HEK293 (cell line): ENCODE measurements at regions not wholly inside any gene's neighbourhood (a gene's known extent, or its start where the extent isn't known, plus 50 kb on each side); places are given as distances from the start of the nearest gene placed in this dataset.

Experiments used
- CTCF ChIA-PET: fragments of 350-600 bp; formaldehyde crosslinking; extraction: SDS; loops from one replicate; lab custom pipeline; 2021; ENCODE audit warnings: antibody characterized with exemption; lab: Yijun Ruan, JAX
- POLR2A ChIA-PET: fragments of 300-600 bp; formaldehyde crosslinking; extraction: SDS; loops from one replicate; lab custom pipeline; 2020; ENCODE audit warnings: antibody characterized with exemption, inconsistent platforms; lab: Yijun Ruan, JAX
- H3K27ac ChIP-seq: fragments of 200-500 bp; sonication (Bioruptor generic); 2 replicates; pipeline ENCODE4 v1.5.1; 2014; ENCODE audit warnings: low read depth, low read length, control low read depth, inconsistent platforms; ENCODE audit errors: extremely low read depth
- H3K36me3 ChIP-seq, 2 experiments: fragments of 200-500 bp in 1 of 2; sonication (Bioruptor generic) in 1 of 2; 1 replicate in 1 of 2; 2 replicates in 1 of 2; pipeline ENCODE4 v1.5.1; 2014 to 2017; ENCODE audit warnings: inconsistent platforms in 2 of 2, low read length in 2 of 2; ENCODE audit not compliant: control insufficient read depth in 2 of 2, insufficient read depth in 1 of 2
- H3K4me1 ChIP-seq: fragments of 200-500 bp; sonication (Bioruptor generic); 2 replicates; pipeline ENCODE4 v1.5.1; 2014; ENCODE audit warnings: mild to moderate bottlenecking, low read length, inconsistent platforms; ENCODE audit not compliant: control insufficient read depth, insufficient read depth
- H3K4me3 ChIP-seq: 2 replicates; pipeline ENCODE4 v1.5.1; 2011; ENCODE audit warnings: low read depth, mild to moderate bottlenecking, control low read depth, low read length, moderate library complexity
- H3K9me3 ChIP-seq: fragments of 200-500 bp; sonication (Bioruptor generic); 2 replicates; pipeline ENCODE4 v1.5.1; 2014; ENCODE audit warnings: low read depth, low read length, inconsistent platforms; ENCODE audit not compliant: control insufficient read depth, insufficient read depth
- GFI1B ChIP-seq: fragments of 450-650 bp; formaldehyde crosslinking; IDR thresholded peaks from 2 replicates; pipeline ENCODE4 v1.5.1; 2016; ENCODE audit warnings: missing biosample characterization, missing genetic modification characterization
- GLI4 ChIP-seq: fragments of 450-650 bp; formaldehyde crosslinking; IDR thresholded peaks from 2 replicates; pipeline ENCODE4 v1.5.1; 2016; ENCODE audit warnings: missing biosample characterization, missing genetic modification characterization
- KLF10 ChIP-seq: fragments of 450-650 bp; IDR thresholded peaks from 2 replicates; pipeline ENCODE4 v1.5.1; 2018; ENCODE audit warnings: missing biosample characterization, mild to moderate bottlenecking, missing genetic modification characterization
- MZF1 ChIP-seq: fragments of 450-650 bp; formaldehyde crosslinking; IDR thresholded peaks from 2 replicates; pipeline ENCODE4 v1.5.1; 2017; ENCODE audit warnings: missing biosample characterization, missing genetic modification characterization, borderline replicate concordance
- SCRT2 ChIP-seq: fragments of 450-650 bp; formaldehyde crosslinking; IDR thresholded peaks from 2 replicates; pipeline ENCODE4 v1.5.1; 2016; ENCODE audit warnings: missing biosample characterization, missing genetic modification characterization
- ZBTB1 ChIP-seq: fragments of 450-650 bp; formaldehyde crosslinking; IDR thresholded peaks from 2 replicates; pipeline ENCODE4 v1.5.1; 2016; ENCODE audit warnings: missing biosample characterization, missing genetic modification characterization
- ZBTB20 ChIP-seq: fragments of 450-650 bp; formaldehyde crosslinking; IDR thresholded peaks from 2 replicates; pipeline ENCODE4 v1.5.1; 2016; ENCODE audit warnings: missing biosample characterization, missing genetic modification characterization
- ZNF169 ChIP-seq: fragments of 450-650 bp; formaldehyde crosslinking; IDR thresholded peaks from 2 replicates; pipeline ENCODE4 v1.5.1; 2016; ENCODE audit warnings: missing biosample characterization, missing genetic modification characterization
- ZNF184 ChIP-seq: fragments of 450-650 bp; IDR thresholded peaks from 2 replicates; pipeline ENCODE4 v1.5.1; 2018; ENCODE audit warnings: missing biosample characterization, mild to moderate bottlenecking, missing genetic modification characterization
- ZNF221 ChIP-seq: fragments of 450-650 bp; formaldehyde crosslinking; IDR thresholded peaks from 2 replicates; pipeline ENCODE4 v1.5.1; 2017; ENCODE audit warnings: missing biosample characterization, missing genetic modification characterization, borderline replicate concordance
- ZNF223 ChIP-seq: fragments of 450-650 bp; formaldehyde crosslinking; IDR thresholded peaks from 2 replicates; pipeline ENCODE4 v1.5.1; 2016; ENCODE audit warnings: missing biosample characterization, missing genetic modification characterization
- ZNF354C ChIP-seq: fragments of 450-650 bp; formaldehyde crosslinking; IDR thresholded peaks from 2 replicates; pipeline ENCODE4 v1.5.1; 2016; ENCODE audit warnings: missing biosample characterization, missing genetic modification characterization, low read depth, borderline replicate concordance
- ZNF530 ChIP-seq: fragments of 450-650 bp; formaldehyde crosslinking; IDR thresholded peaks from 2 replicates; pipeline ENCODE4 v1.5.1; 2016; ENCODE audit warnings: low read depth, missing biosample characterization, missing genetic modification characterization
- ZNF544 ChIP-seq: fragments of 450-650 bp; formaldehyde crosslinking; IDR thresholded peaks from 2 replicates; pipeline ENCODE4 v1.5.0; 2017; ENCODE audit warnings: missing biosample characterization, missing genetic modification characterization
- ZNF610 ChIP-seq: fragments of 450-650 bp; formaldehyde crosslinking; IDR thresholded peaks from 2 replicates; pipeline ENCODE4 v1.5.1; 2016; ENCODE audit warnings: missing biosample characterization, missing genetic modification characterization, borderline replicate concordance
- ZNF670 ChIP-seq: fragments of 450-650 bp; formaldehyde crosslinking; IDR thresholded peaks from 2 replicates; pipeline ENCODE4 v1.5.1; 2016; ENCODE audit warnings: missing biosample characterization, missing genetic modification characterization, low read depth
- ZNF747 ChIP-seq: fragments of 450-650 bp; formaldehyde crosslinking; IDR thresholded peaks from 2 replicates; pipeline ENCODE4 v1.5.1; 2016; ENCODE audit warnings: missing biosample characterization, missing genetic modification characterization
- ZNF830 ChIP-seq: fragments of 450-650 bp; IDR thresholded peaks from 2 replicates; pipeline ENCODE4 v1.5.0; 2018; ENCODE audit warnings: missing biosample characterization, missing genetic modification characterization, low read depth, mild to moderate bottlenecking, moderate library complexity
- ZSCAN16 ChIP-seq: fragments of 450-650 bp; formaldehyde crosslinking; IDR thresholded peaks from 2 replicates; pipeline ENCODE4 v1.5.1; 2016; ENCODE audit warnings: missing biosample characterization, missing genetic modification characterization
- TF ChIP-seq, protein P1 (sequence below): fragments of 450-650 bp; formaldehyde crosslinking; IDR thresholded peaks from 2 replicates; pipeline ENCODE4 v1.5.1; 2016; ENCODE audit warnings: missing biosample characterization, missing genetic modification characterization
- TF ChIP-seq, protein P2 (sequence below): fragments of 450-650 bp; formaldehyde crosslinking; IDR thresholded peaks from 2 replicates; pipeline ENCODE4 v1.5.1; 2017; ENCODE audit warnings: missing biosample characterization, mild to moderate bottlenecking, missing genetic modification characterization, moderate library complexity
- TF ChIP-seq, protein P3 (sequence below): fragments of 450-650 bp; formaldehyde crosslinking; IDR thresholded peaks from 2 replicates; pipeline ENCODE4 v1.5.0; 2017; ENCODE audit warnings: missing biosample characterization, missing genetic modification characterization, borderline replicate concordance
- TF ChIP-seq, protein P4 (sequence below): fragments of 450-650 bp; formaldehyde crosslinking; IDR thresholded peaks from 2 replicates; pipeline ENCODE4 v1.5.1; 2017; ENCODE audit warnings: missing biosample characterization, missing genetic modification characterization
- TF ChIP-seq, protein P5 (sequence below): fragments of 450-650 bp; formaldehyde crosslinking; IDR thresholded peaks from 2 replicates; pipeline ENCODE4 v1.5.1; 2016; ENCODE audit warnings: missing biosample characterization, missing genetic modification characterization
- TF ChIP-seq, protein P6 (sequence below): fragments of 450-650 bp; formaldehyde crosslinking; IDR thresholded peaks from 2 replicates; pipeline ENCODE4 v1.5.1; 2016; ENCODE audit warnings: missing biosample characterization, missing genetic modification characterization

DNA sequence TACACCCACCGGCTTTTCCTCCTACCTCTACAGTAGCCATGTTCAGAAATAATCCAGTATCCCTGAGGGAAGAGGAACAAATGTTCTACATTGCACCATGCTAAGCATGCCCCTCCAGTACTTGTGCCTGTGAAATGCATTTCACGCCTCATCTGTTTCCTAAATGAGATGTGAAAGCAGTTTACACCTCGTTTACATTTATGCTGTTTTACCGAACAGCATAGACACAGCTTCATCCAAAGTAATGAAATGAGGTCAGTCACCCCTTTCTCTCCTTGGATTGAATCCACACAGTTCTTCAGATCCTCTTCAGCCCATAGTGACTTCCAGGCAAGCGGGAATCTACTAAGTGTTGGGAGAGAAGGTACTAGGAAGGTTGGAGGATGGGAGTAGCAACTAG lies 514.3 kb downstream of the PDCD6IP start:
- CTCF ChIA-PET = no interaction called here
- no peak for TF ChIP-seq MZF1 (tag by site-specific recombination)
- no peak for TF ChIP-seq ZNF830 (tag by site-specific recombination)
- TF ChIP-seq KLF10 (tag by site-specific recombination) = no peak
- TF ChIP-seq, protein P1, sequence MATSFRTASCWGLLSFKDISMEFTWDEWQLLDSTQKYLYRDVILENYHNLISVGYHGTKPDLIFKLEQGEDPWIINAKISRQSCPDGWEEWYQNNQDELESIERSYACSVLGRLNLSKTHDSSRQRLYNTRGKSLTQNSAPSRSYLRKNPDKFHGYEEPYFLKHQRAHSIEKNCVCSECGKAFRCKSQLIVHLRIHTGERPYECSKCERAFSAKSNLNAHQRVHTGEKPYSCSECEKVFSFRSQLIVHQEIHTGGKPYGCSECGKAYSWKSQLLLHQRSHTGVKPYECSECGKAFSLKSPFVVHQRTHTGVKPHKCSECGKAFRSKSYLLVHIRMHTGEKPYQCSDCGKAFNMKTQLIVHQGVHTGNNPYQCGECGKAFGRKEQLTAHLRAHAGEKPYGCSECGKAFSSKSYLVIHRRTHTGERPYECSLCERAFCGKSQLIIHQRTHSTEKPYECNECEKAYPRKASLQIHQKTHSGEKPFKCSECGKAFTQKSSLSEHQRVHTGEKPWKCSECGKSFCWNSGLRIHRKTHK = no peak
- no peak for TF ChIP-seq ZNF544
- no peak for TF ChIP-seq ZNF354C (tag by site-specific recombination)
- TF ChIP-seq, protein P2, sequence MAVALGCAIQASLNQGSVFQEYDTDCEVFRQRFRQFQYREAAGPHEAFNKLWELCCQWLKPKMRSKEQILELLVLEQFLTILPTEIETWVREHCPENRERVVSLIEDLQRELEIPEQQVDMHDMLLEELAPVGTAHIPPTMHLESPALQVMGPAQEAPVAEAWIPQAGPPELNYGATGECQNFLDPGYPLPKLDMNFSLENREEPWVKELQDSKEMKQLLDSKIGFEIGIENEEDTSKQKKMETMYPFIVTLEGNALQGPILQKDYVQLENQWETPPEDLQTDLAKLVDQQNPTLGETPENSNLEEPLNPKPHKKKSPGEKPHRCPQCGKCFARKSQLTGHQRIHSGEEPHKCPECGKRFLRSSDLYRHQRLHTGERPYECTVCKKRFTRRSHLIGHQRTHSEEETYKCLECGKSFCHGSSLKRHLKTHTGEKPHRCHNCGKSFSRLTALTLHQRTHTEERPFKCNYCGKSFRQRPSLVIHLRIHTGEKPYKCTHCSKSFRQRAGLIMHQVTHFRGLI (tag by site-specific recombination) = no peak
- no peak for TF ChIP-seq ZNF221 (tag by site-specific recombination)
- TF ChIP-seq ZNF223 (tag by site-specific recombination) = no peak
- no peak for TF ChIP-seq ZNF530
- TF ChIP-seq ZSCAN16 (tag by site-specific recombination) = no peak
- no peak for TF ChIP-seq GFI1B
- no peak for TF ChIP-seq ZBTB20 (tag by site-specific recombination)

DNA sequence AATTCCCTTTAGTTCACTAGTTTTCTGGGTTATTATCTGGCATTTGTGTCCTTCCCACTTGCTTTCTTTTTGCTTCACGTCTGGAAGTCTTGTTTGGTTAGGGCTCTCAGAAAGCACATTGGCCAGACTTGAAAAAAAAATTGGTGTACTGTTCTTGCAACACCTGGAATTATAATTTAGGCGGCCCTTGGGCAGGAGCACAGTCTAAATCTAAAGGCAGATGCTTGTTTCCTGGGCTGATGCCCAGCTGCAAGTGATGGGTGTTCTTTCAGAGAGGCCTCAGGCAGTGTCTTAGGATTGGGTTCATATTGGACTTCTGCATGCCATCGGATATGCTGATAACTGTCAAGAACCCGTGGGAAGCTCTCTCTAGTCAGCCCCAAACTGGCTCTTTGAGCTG lies 521.5 kb downstream of the PDCD6IP start:
- ChIA-PET POLR2A (no interaction called here), CTCF (no interaction called here)
- H3K27ac ChIP-seq = no peak overlapping the region
- H3K9me3 ChIP-seq = no peaks in the 10 kb centered on the region
- H3K4me3 ChIP-seq = no peak overlapping the region
- H3K36me3 ChIP-seq = no peaks in the 10 kb centered on the region
- TF ChIP-seq ZNF184 (tag by site-specific recombination) (no peak), ZNF610 (tag by site-specific recombination) (no peak), ZNF747 (tag by site-specific recombination) (no peak), ZNF169 (tag by site-specific recombination) (no peak), SCRT2 (tag by site-specific recombination) (no peak), ZNF544 (no peak), ZNF670 (tag by site-specific recombination) (no peak), ZBTB1 (no peak), GLI4 (tag by site-specific recombination) (no peak)
- TF ChIP-seq, protein P3, sequence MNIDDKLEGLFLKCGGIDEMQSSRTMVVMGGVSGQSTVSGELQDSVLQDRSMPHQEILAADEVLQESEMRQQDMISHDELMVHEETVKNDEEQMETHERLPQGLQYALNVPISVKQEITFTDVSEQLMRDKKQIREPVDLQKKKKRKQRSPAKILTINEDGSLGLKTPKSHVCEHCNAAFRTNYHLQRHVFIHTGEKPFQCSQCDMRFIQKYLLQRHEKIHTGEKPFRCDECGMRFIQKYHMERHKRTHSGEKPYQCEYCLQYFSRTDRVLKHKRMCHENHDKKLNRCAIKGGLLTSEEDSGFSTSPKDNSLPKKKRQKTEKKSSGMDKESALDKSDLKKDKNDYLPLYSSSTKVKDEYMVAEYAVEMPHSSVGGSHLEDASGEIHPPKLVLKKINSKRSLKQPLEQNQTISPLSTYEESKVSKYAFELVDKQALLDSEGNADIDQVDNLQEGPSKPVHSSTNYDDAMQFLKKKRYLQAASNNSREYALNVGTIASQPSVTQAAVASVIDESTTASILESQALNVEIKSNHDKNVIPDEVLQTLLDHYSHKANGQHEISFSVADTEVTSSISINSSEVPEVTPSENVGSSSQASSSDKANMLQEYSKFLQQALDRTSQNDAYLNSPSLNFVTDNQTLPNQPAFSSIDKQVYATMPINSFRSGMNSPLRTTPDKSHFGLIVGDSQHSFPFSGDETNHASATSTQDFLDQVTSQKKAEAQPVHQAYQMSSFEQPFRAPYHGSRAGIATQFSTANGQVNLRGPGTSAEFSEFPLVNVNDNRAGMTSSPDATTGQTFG = no peak
- TF ChIP-seq, protein P4, sequence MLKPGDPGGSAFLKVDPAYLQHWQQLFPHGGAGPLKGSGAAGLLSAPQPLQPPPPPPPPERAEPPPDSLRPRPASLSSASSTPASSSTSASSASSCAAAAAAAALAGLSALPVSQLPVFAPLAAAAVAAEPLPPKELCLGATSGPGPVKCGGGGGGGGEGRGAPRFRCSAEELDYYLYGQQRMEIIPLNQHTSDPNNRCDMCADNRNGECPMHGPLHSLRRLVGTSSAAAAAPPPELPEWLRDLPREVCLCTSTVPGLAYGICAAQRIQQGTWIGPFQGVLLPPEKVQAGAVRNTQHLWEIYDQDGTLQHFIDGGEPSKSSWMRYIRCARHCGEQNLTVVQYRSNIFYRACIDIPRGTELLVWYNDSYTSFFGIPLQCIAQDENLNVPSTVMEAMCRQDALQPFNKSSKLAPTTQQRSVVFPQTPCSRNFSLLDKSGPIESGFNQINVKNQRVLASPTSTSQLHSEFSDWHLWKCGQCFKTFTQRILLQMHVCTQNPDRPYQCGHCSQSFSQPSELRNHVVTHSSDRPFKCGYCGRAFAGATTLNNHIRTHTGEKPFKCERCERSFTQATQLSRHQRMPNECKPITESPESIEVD (tag by site-specific recombination) = no peak
- TF ChIP-seq, protein P5, sequence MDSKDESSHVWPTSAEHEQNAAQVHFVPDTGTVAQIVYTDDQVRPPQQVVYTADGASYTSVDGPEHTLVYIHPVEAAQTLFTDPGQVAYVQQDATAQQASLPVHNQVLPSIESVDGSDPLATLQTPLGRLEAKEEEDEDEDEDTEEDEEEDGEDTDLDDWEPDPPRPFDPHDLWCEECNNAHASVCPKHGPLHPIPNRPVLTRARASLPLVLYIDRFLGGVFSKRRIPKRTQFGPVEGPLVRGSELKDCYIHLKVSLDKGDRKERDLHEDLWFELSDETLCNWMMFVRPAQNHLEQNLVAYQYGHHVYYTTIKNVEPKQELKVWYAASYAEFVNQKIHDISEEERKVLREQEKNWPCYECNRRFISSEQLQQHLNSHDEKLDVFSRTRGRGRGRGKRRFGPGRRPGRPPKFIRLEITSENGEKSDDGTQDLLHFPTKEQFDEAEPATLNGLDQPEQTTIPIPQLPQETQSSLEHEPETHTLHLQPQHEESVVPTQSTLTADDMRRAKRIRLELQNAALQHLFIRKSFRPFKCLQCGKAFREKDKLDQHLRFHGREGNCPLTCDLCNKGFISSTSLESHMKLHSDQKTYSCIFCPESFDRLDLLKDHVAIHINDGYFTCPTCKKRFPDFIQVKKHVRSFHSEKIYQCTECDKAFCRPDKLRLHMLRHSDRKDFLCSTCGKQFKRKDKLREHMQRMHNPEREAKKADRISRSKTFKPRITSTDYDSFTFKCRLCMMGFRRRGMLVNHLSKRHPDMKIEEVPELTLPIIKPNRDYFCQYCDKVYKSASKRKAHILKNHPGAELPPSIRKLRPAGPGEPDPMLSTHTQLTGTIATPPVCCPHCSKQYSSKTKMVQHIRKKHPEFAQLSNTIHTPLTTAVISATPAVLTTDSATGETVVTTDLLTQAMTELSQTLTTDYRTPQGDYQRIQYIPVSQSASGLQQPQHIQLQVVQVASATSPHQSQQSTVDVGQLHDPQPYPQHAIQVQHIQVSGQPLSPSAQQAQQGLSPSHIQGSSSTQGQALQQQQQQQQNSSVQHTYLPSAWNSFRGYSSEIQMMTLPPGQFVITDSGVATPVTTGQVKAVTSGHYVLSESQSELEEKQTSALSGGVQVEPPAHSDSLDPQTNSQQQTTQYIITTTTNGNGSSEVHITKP (tag by site-specific recombination) = no peak
- TF ChIP-seq, protein P6, sequence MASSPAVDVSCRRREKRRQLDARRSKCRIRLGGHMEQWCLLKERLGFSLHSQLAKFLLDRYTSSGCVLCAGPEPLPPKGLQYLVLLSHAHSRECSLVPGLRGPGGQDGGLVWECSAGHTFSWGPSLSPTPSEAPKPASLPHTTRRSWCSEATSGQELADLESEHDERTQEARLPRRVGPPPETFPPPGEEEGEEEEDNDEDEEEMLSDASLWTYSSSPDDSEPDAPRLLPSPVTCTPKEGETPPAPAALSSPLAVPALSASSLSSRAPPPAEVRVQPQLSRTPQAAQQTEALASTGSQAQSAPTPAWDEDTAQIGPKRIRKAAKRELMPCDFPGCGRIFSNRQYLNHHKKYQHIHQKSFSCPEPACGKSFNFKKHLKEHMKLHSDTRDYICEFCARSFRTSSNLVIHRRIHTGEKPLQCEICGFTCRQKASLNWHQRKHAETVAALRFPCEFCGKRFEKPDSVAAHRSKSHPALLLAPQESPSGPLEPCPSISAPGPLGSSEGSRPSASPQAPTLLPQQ (tag by site-specific recombination) = no peak
- no peaks in the 10 kb centered on the region for H3K4me1 ChIP-seq

More for the DNA sequence above, 514.3 kb downstream of the PDCD6IP start:
- Histone ChIP-seq H3K4me3 (no peak overlapping the region), H3K36me3 (no peaks in the 10 kb centered on the region), H3K9me3 (no peaks in the 10 kb centered on the region), H3K4me1 (no peaks in the 10 kb centered on the region), H3K27ac (no peak overlapping the region)
- POLR2A ChIA-PET = no interaction called here
